Retinal pigment epithelial cell (primary cell): ENCODE measurements at regions not wholly inside any gene's neighbourhood (a gene's known extent, or its start where the extent isn't known, plus 50 kb on each side); places are given as distances from the start of the nearest gene placed in this dataset.

Experiments used
- DNase-seq: peaks from one replicate; pipeline ENCODE4 v3.0.0-alpha.2; 2010; ENCODE audit warnings: low read depth
- H3K4me3 ChIP-seq: 2 replicates; pipeline ENCODE4 v1.5.1; 2011; ENCODE audit warnings: mild to moderate bottlenecking, low read length, control low read depth, moderate library complexity
- CTCF ChIP-seq: conservative IDR thresholded peaks from 2 replicates; pipeline ENCODE4 v1.5.1; 2011; ENCODE audit warnings: low read depth, low read length, control low read depth, inconsistent platforms

- TF ChIP-seq CTCF = no peak
- H3K4me3 ChIP-seq = no peak overlapping the region
- no peak for DNase-seq
These were observed 1667.0 kb downstream of the DPP10 start for GRCh38 chr2:116109471-116109870.

GRCh38 chr2:116117845-116118244, 1675.4 kb downstream of the DPP10 start:
- H3K4me3 ChIP-seq = no peak overlapping the region
- no peak for TF ChIP-seq CTCF
- DNase-seq = no peak

- TF ChIP-seq CTCF = no peak
- H3K4me3 ChIP-seq = no peak overlapping the region
- DNase-seq = no peak
These were observed 1681.7 kb upstream of the DDX18 start for GRCh38 chr2:116132833-116133232.

- no peak overlapping the region for H3K4me3 ChIP-seq
- DNase-seq = no peak
- no peak for TF ChIP-seq CTCF
These were observed 1681.0 kb upstream of the DDX18 start for GRCh38 chr2:116133381-116133942.

GRCh38 chr2:116141891-116142474, 1672.5 kb upstream of the DDX18 start:
- DNase-seq = no peak
- H3K4me3 ChIP-seq = no peak overlapping the region
- TF ChIP-seq CTCF = no peak

- TF ChIP-seq CTCF = no peak
- H3K4me3 ChIP-seq = no peak overlapping the region
- DNase-seq = no peak
These were observed 1671.8 kb upstream of the DDX18 start for GRCh38 chr2:116142644-116143227.

- DNase-seq = no peak
- H3K4me3 ChIP-seq = no peak overlapping the region
- no peak for TF ChIP-seq CTCF
These were observed 1669.5 kb upstream of the DDX18 start for GRCh38 chr2:116145031-116145430.
